ENCODE measurements at regions not wholly inside any gene's neighbourhood (a gene's known extent, or its start where the extent isn't known, plus 50 kb on each side); places are given as distances from the start of the nearest gene placed in this dataset.
"Not testable (repeated sequence)": the region's sequence is repeated elsewhere in the genome, so short reads cannot be mapped to it uniquely, and the experiment has no call there.

DNA sequence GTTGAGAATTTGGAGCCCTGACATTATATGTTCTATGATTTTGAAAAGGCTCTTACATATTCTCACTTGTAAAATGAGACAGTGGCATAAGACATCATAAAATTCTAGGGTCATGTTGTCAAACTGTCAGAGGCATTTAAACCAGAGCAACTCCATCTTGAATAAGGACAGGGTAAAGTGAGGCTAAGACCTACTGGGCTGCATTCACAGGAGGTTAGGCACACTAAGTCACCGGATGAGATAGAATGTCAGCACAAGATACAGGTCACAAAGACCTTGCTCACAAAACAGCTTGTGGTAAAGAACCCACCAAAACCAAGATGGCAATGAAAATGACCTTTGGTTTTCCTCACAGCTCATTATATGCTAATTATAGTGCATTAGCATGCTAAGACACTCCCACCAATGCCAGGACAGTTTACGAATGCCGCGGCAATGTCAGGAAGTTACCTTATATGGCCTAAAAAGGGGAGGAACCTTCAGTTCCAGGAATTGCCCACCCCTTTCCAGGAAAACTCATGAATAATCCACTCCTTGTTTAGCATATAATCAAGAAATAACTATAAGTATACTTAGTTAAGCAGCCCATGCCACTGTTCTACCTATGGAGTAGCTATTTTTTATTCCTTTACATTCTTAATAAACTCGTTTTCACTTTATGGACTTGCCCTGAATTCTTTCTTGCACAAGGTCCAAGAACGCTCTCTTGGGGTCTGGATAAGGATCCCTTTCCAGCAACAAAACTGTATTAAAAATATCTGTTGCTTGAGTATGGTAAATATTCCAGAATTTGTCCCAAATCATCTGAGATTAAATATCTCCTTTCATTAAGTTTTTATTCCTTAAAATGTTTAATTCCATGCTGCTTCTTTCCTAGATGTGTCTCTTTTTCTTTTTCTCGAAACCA is 406.4 kb downstream of the METTL4 start:
- Mint-ChIP-seq H3K27me3 (ENCODE audit: low read depth) (no peaks in the 10 kb centered on the region; the same call in 1 of the 2 replicates), H3K4me3 (no peak overlapping the region), H3K36me3 (peaks cover 58% of the 10 kb centered on the region), H3K9me3 (peaks cover 89% of the 10 kb centered on the region), H3K27ac (no peak overlapping the region), H3K4me1 (0 out of 2 replicates have a peak, but pooled peaks cover 9% of the 10 kb centered on the region)
- DNase-seq (ENCODE audit: low spot score) (no peak), ATAC-seq (no peak)
- ChIA-PET CTCF (no interaction called here), POLR2A (interaction anchor here (0.6 kb wide), 1 partner anchor 1376 kb away, joined by 8 read pairs; no protein-coding TSS in a partner anchor)
- no peak for TF ChIP-seq ELF4 (CRISPR knock-in tag; IDR thresholded peaks at IDR 0.05; ENCODE audit: low read depth)

DNA sequence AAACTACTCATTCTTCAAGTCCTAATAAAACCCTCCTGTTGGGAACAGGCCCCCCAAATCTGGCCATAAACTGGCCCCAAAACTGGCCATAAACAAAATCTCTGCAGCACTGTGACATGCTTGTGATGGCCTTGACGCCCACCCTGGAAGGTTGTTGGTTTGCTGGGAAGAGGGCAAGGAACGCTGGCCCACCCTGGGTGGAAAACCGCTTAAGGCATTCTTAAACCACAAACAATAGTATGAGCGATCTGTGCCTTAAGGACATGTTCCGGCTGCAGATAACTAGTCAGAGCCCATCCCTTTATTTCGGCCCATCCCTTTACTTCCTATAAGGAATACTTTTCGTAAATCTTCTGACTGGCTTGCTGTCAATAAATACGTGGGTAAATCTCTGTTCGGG is 404.4 kb downstream of the METTL4 start:
- ATAC-seq; H3K4me1 Mint-ChIP-seq; H3K4me3 Mint-ChIP-seq; CTCF ChIA-PET; H3K27ac Mint-ChIP-seq; POLR2A ChIA-PET; H3K27me3 Mint-ChIP-seq (ENCODE audit: low read depth); DNase-seq (ENCODE audit: low spot score): not testable (repeated sequence)
- Mint-ChIP-seq H3K36me3 (peaks cover 54% of the 10 kb centered on the region), H3K9me3 (peaks cover 79% of the 10 kb centered on the region)

DNA sequence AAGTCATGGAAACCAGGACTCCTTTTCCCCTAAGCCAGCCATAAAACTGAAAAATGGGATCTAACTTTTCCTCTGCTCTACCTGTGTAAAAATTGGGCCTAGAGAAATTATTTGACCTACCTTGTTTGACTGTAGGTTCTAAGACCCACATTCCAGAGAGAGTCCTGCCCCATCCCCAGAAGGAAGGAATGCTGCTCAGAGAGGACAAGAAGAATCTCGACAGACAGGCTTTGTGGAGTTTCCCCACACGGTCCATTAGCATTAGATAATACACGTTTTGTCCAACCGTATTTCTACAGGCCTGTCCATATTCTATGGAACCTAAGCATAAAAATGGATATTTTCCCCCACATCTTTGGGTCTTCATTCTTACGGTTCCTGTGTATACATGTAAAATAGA is 403.3 kb downstream of the METTL4 start:
- no peak for DNase-seq (ENCODE audit: low spot score)
- ChIA-PET CTCF (no interaction called here), POLR2A (no interaction called here)
- no peak for TF ChIP-seq ZNF416 (CRISPR knock-in tag; IDR thresholded peaks at IDR 0.05)
- no peak for TF ChIP-seq ESRRA (CRISPR knock-in tag; IDR thresholded peaks at IDR 0.05; ENCODE audit: borderline replicate concordance)
- TF ChIP-seq, protein P1, sequence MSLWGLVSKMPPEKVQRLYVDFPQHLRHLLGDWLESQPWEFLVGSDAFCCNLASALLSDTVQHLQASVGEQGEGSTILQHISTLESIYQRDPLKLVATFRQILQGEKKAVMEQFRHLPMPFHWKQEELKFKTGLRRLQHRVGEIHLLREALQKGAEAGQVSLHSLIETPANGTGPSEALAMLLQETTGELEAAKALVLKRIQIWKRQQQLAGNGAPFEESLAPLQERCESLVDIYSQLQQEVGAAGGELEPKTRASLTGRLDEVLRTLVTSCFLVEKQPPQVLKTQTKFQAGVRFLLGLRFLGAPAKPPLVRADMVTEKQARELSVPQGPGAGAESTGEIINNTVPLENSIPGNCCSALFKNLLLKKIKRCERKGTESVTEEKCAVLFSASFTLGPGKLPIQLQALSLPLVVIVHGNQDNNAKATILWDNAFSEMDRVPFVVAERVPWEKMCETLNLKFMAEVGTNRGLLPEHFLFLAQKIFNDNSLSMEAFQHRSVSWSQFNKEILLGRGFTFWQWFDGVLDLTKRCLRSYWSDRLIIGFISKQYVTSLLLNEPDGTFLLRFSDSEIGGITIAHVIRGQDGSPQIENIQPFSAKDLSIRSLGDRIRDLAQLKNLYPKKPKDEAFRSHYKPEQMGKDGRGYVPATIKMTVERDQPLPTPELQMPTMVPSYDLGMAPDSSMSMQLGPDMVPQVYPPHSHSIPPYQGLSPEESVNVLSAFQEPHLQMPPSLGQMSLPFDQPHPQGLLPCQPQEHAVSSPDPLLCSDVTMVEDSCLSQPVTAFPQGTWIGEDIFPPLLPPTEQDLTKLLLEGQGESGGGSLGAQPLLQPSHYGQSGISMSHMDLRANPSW (CRISPR knock-in tag; conservative IDR thresholded peaks at IDR 0.05; ENCODE audit: low read depth), result no peak
- TF ChIP-seq CBFB (CRISPR knock-in tag; IDR thresholded peaks at IDR 0.05; ENCODE audit: low read depth), result no peak
- TF ChIP-seq, protein P2, sequence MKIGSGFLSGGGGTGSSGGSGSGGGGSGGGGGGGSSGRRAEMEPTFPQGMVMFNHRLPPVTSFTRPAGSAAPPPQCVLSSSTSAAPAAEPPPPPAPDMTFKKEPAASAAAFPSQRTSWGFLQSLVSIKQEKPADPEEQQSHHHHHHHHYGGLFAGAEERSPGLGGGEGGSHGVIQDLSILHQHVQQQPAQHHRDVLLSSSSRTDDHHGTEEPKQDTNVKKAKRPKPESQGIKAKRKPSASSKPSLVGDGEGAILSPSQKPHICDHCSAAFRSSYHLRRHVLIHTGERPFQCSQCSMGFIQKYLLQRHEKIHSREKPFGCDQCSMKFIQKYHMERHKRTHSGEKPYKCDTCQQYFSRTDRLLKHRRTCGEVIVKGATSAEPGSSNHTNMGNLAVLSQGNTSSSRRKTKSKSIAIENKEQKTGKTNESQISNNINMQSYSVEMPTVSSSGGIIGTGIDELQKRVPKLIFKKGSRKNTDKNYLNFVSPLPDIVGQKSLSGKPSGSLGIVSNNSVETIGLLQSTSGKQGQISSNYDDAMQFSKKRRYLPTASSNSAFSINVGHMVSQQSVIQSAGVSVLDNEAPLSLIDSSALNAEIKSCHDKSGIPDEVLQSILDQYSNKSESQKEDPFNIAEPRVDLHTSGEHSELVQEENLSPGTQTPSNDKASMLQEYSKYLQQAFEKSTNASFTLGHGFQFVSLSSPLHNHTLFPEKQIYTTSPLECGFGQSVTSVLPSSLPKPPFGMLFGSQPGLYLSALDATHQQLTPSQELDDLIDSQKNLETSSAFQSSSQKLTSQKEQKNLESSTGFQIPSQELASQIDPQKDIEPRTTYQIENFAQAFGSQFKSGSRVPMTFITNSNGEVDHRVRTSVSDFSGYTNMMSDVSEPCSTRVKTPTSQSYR (CRISPR knock-in tag; IDR thresholded peaks at IDR 0.05), result no peak
- TF ChIP-seq SP1 (CRISPR knock-in tag; conservative IDR thresholded peaks at IDR 0.05), result no peak
- H3K4me3 Mint-ChIP-seq, result no peak overlapping the region
- peaks cover 4% of the 10 kb centered on the region for H3K4me1 Mint-ChIP-seq
- H3K27ac Mint-ChIP-seq, result no peak overlapping the region
- no peaks in the 10 kb centered on the region; the same call in 1 of the 2 replicates for H3K27me3 Mint-ChIP-seq (ENCODE audit: low read depth)
- H3K9me3 Mint-ChIP-seq, result peaks cover 72% of the 10 kb centered on the region
- ATAC-seq, result no peak
- H3K36me3 Mint-ChIP-seq, result peaks cover 47% of the 10 kb centered on the region

DNA sequence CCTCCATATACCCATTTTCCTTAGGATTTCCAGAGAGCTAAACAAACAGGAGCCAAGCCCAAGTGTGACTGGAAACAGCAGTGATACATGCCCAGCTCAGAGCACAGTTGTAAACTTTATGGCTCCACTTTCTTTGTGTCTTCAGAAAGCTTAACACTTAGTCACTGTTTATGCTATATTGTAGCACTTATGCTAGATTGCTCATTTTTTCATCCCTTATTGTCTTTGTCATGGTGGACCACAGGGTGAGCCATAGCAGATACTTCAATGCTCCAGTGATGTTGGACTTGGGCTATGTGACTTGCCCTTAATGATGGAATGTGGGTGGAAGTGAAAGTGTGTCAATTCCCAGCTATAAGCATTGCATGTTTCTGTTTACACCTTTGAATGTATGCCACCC is 401.6 kb downstream of the METTL4 start:
- peaks cover 38% of the 10 kb centered on the region for H3K36me3 Mint-ChIP-seq
- ChIA-PET POLR2A (no interaction called here), CTCF (no interaction called here)
- peaks cover 15% of the 10 kb centered on the region for H3K4me1 Mint-ChIP-seq
- no peak overlapping the region for H3K27ac Mint-ChIP-seq
- H3K9me3 Mint-ChIP-seq, result peaks cover 63% of the 10 kb centered on the region
- no peak for TF ChIP-seq EMX1 (CRISPR knock-in tag; IDR thresholded peaks at IDR 0.05)
- no peak for TF ChIP-seq TEAD4 (CRISPR knock-in tag; IDR thresholded peaks at IDR 0.05)
- TF ChIP-seq NFYB (CRISPR knock-in tag; conservative IDR thresholded peaks at IDR 0.05; ENCODE audit: low read depth), result no peak
- ATAC-seq (no peak), DNase-seq (ENCODE audit: low spot score) (no peak)
- H3K4me3 Mint-ChIP-seq, result no peak overlapping the region
- no peaks in the 10 kb centered on the region; the same call in 1 of the 2 replicates for H3K27me3 Mint-ChIP-seq (ENCODE audit: low read depth)

Measured in WTC11 (cell line).